Activated CD8-positive, alpha-beta T cell treated with anti-CD3 and anti-CD28 coated beads for 36 hours (primary cell): ENCODE measurements at regions not wholly inside any gene's neighbourhood (a gene's known extent, or its start where the extent isn't known, plus 50 kb on each side); places are given as distances from the start of the nearest gene placed in this dataset.

Experiments
- ATAC-seq: fragments of 200-7000 bp; cut with Tn5 transposase; one replicate; pipeline ENCODE4 v1.10.0; 2021; ENCODE audit warnings: mild to moderate bottlenecking, moderate library complexity
- CTCF ChIA-PET: fragments of 350-600 bp; sonication (Branson Sonifier 250); formaldehyde crosslinking; loops from one replicate; lab custom pipeline; 2021; ENCODE audit warnings: antibody characterized with exemption; lab: Charles Lee
- POLR2A ChIA-PET: fragments of 350-600 bp; sonication (Branson Sonifier 250); formaldehyde crosslinking; loops from one replicate; lab custom pipeline; 2021; ENCODE audit warnings: antibody characterized with exemption; lab: Charles Lee
- DNase-seq: peaks from one replicate; pipeline ENCODE4 v3.0.0-alpha.2; 2020
- H3K27ac Mint-ChIP-seq: one replicate; pipeline ENCODE4 v1.8.0; 2021; ENCODE audit warnings: mild to moderate bottlenecking, mixed read lengths
- H3K27me3 Mint-ChIP-seq: one replicate; pipeline ENCODE4 v1.8.0; 2021; ENCODE audit warnings: mixed read lengths
- H3K36me3 Mint-ChIP-seq: one replicate; pipeline ENCODE4 v1.8.0; 2021; ENCODE audit warnings: low read depth, mixed read lengths
- H3K4me1 Mint-ChIP-seq: one replicate; pipeline ENCODE4 v1.8.0; 2021; ENCODE audit warnings: low read depth, mixed read lengths
- H3K4me3 Mint-ChIP-seq: one replicate; pipeline ENCODE4 v1.8.0; 2021; ENCODE audit warnings: mild to moderate bottlenecking, moderate library complexity, mixed read lengths
- H3K9me3 Mint-ChIP-seq: one replicate; pipeline ENCODE4 v1.8.0; 2021; ENCODE audit warnings: mixed read lengths
- intact Hi-C: fragments of 100-400 bp; cut with micrococcal nuclease; formaldehyde crosslinking; loops from one replicate; pipeline ENCODE4 v1.10.0; 2022
- TF ChIP-seq, protein P1 (sequence below): fragments of 200-600 bp; IDR thresholded peaks from one replicate; pipeline ENCODE4 v1.8.0; 2022; ENCODE audit warnings: antibody characterized with exemption, mild to moderate bottlenecking

- CTCF ChIA-PET: interaction anchor here (2.1 kb wide), 1 partner anchor 10 kb away, joined by 4 read pairs; no protein-coding TSS in a partner anchor
- Mint-ChIP-seq H3K27me3 (peaks cover 17% of the 10 kb centered on the region), H3K4me1 (no peaks in the 10 kb centered on the region), H3K36me3 (no peaks in the 10 kb centered on the region), H3K27ac (no peak overlapping the region), H3K9me3 (no peaks in the 10 kb centered on the region), H3K4me3 (no peak overlapping the region)
- TF ChIP-seq, protein P1, sequence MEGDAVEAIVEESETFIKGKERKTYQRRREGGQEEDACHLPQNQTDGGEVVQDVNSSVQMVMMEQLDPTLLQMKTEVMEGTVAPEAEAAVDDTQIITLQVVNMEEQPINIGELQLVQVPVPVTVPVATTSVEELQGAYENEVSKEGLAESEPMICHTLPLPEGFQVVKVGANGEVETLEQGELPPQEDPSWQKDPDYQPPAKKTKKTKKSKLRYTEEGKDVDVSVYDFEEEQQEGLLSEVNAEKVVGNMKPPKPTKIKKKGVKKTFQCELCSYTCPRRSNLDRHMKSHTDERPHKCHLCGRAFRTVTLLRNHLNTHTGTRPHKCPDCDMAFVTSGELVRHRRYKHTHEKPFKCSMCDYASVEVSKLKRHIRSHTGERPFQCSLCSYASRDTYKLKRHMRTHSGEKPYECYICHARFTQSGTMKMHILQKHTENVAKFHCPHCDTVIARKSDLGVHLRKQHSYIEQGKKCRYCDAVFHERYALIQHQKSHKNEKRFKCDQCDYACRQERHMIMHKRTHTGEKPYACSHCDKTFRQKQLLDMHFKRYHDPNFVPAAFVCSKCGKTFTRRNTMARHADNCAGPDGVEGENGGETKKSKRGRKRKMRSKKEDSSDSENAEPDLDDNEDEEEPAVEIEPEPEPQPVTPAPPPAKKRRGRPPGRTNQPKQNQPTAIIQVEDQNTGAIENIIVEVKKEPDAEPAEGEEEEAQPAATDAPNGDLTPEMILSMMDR: no peak
- POLR2A ChIA-PET: no interaction called here
- DNase-seq: no peak
- intact Hi-C loops: no loop called here
- ATAC-seq: no peak
Measured at GRCh38 chr4:53697016-53697685, 105.9 kb upstream of the LNX1 start.

- Mint-ChIP-seq H3K36me3 (no peaks in the 10 kb centered on the region), H3K27me3 (peaks cover 17% of the 10 kb centered on the region), H3K4me3 (no peak overlapping the region), H3K27ac (no peak overlapping the region), H3K4me1 (no peaks in the 10 kb centered on the region), H3K9me3 (no peaks in the 10 kb centered on the region)
- CTCF ChIA-PET: no interaction called here
- no peak for DNase-seq
- intact Hi-C loops: no loop called here
- no peak for ATAC-seq
- TF ChIP-seq, protein P1: no peak
- POLR2A ChIA-PET: no interaction called here
Measured at GRCh38 chr4:53695540-53696463, 104.5 kb upstream of the LNX1 start.

DNA sequence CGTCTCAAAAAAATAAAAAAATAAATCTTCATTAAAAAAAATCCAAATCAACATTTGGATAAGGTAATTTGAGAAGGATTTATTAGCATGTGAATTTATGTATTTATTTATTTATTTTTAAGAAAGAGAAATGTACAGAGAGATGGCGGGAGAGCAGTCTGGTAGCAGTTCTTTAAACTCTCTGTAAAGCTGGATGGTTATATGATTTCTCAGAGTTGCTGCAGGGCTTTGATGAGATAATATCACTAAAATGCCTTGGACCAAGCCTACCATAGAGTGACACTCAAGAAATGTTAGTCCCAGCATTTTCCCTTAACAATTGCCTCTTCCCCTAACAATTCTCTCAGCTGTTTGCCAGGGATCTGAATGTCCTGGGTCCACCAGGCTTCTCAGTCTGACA lies 103.4 kb upstream of the LNX1 start:
- no peaks in the 10 kb centered on the region for H3K36me3 Mint-ChIP-seq
- H3K4me3 Mint-ChIP-seq: no peak overlapping the region
- ATAC-seq (no peak), DNase-seq (no peak)
- H3K27me3 Mint-ChIP-seq: peaks cover 27% of the 10 kb centered on the region
- H3K9me3 Mint-ChIP-seq: no peaks in the 10 kb centered on the region
- H3K27ac Mint-ChIP-seq: no peak overlapping the region
- intact Hi-C loops: no loop called here
- TF ChIP-seq, protein P1: no peak
- POLR2A ChIA-PET: no interaction called here
- H3K4me1 Mint-ChIP-seq: no peaks in the 10 kb centered on the region
- CTCF ChIA-PET: no interaction called here

GRCh38 chr4:53693909-53694308 lies 102.6 kb upstream of the LNX1 start:
- CTCF ChIA-PET: no interaction called here
- Mint-ChIP-seq H3K27ac (no peak overlapping the region), H3K36me3 (no peaks in the 10 kb centered on the region), H3K9me3 (no peaks in the 10 kb centered on the region), H3K27me3 (peaks cover 28% of the 10 kb centered on the region), H3K4me1 (no peaks in the 10 kb centered on the region), H3K4me3 (no peak overlapping the region)
- TF ChIP-seq, protein P1: no peak
- ATAC-seq (no peak), DNase-seq (no peak)
- intact Hi-C loops: no loop called here
- POLR2A ChIA-PET: interaction anchor here (0.9 kb wide), 1 partner anchor 8 kb away, joined by 3 read pairs; no protein-coding TSS in a partner anchor

GRCh38 chr4:53693408-53693807 lies 102.1 kb upstream of the LNX1 start:
- peaks cover 4% of the 10 kb centered on the region for H3K4me1 Mint-ChIP-seq
- H3K27ac Mint-ChIP-seq: no peak overlapping the region
- TF ChIP-seq, protein P1: no peak
- CTCF ChIA-PET: no interaction called here
- no peak for DNase-seq
- ATAC-seq: no peak
- peaks cover 27% of the 10 kb centered on the region for H3K27me3 Mint-ChIP-seq
- H3K9me3 Mint-ChIP-seq: no peaks in the 10 kb centered on the region
- intact Hi-C loops: no loop called here
- no peaks in the 10 kb centered on the region for H3K36me3 Mint-ChIP-seq
- POLR2A ChIA-PET: interaction anchor here (0.9 kb wide), 1 partner anchor 9 kb away, joined by 3 read pairs; no protein-coding TSS in a partner anchor
- H3K4me3 Mint-ChIP-seq: no peak overlapping the region
